Astrocyte of the cerebellum (primary cell): ENCODE measurements at regions not wholly inside any gene's neighbourhood (a gene's known extent, or its start where the extent isn't known, plus 50 kb on each side); places are given as distances from the start of the nearest gene placed in this dataset.
A peak's percentile ranks its signal among the peaks of the same experiment; 100 is the strongest.

Source experiments
- DNase-seq: peaks from one replicate; pipeline ENCODE4 v3.0.0-alpha.2; 2011; ENCODE audit warnings: low read depth
- H3K4me3 ChIP-seq: 2 replicates; pipeline ENCODE4 v1.5.1; 2011; ENCODE audit warnings: mild to moderate bottlenecking, low read depth, low read length, moderate library complexity
- in situ Hi-C: cut with HindIII; loops from 2 replicates; pipeline ENCODE4 v1.10.0; 2017; ENCODE audit warnings: low sequenced_read_pairs
- TF ChIP-seq, protein P1 (sequence below): IDR thresholded peaks from 2 replicates; pipeline ENCODE4 v1.5.1; 2012; ENCODE audit warnings: low read length, low read depth, moderate library complexity, mild to moderate bottlenecking; ENCODE audit errors: missing control alignments

- DNase-seq = no peak
- in situ Hi-C loops = no loop called here
- H3K4me3 ChIP-seq = no peak overlapping the region
- TF ChIP-seq, protein P1, sequence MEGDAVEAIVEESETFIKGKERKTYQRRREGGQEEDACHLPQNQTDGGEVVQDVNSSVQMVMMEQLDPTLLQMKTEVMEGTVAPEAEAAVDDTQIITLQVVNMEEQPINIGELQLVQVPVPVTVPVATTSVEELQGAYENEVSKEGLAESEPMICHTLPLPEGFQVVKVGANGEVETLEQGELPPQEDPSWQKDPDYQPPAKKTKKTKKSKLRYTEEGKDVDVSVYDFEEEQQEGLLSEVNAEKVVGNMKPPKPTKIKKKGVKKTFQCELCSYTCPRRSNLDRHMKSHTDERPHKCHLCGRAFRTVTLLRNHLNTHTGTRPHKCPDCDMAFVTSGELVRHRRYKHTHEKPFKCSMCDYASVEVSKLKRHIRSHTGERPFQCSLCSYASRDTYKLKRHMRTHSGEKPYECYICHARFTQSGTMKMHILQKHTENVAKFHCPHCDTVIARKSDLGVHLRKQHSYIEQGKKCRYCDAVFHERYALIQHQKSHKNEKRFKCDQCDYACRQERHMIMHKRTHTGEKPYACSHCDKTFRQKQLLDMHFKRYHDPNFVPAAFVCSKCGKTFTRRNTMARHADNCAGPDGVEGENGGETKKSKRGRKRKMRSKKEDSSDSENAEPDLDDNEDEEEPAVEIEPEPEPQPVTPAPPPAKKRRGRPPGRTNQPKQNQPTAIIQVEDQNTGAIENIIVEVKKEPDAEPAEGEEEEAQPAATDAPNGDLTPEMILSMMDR = no peak
Observed at GRCh38 chr22:27437570-27437969, 364.0 kb downstream of the MN1 start.

GRCh38 chr22:27438271-27438980 lies 363.1 kb downstream of the MN1 start:
- TF ChIP-seq, protein P1 = peak; percentile 11
- in situ Hi-C loops = no loop called here
- no peak overlapping the region for H3K4me3 ChIP-seq
- no peak for DNase-seq

DNA sequence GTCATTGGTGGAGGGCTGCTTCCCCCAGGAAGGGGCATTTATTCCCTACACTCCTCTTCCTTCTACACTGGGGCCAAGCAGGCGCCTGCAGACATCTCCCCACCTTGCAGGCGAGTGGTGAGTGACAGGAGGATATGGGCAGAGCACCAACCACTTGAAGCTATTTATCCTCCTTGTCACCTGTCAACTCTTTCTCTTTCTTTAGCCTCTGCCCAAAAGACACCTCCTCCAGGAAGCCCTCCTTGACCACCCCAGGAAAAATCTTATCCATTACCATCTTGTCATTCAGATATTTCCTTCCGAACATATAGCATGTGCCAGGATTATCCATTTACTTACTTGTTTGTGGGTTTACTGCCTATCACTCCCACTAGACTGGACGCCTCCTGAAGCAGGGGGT lies 362.4 kb downstream of the MN1 start:
- in situ Hi-C loops = no loop called here
- no peak overlapping the region for H3K4me3 ChIP-seq
- TF ChIP-seq, protein P1 = no peak
- no peak for DNase-seq

- in situ Hi-C loops = no loop called here
- H3K4me3 ChIP-seq = no peak overlapping the region
- no peak for DNase-seq
Observed at GRCh38 chr22:27440304-27440865, 361.2 kb downstream of the MN1 start.

DNA sequence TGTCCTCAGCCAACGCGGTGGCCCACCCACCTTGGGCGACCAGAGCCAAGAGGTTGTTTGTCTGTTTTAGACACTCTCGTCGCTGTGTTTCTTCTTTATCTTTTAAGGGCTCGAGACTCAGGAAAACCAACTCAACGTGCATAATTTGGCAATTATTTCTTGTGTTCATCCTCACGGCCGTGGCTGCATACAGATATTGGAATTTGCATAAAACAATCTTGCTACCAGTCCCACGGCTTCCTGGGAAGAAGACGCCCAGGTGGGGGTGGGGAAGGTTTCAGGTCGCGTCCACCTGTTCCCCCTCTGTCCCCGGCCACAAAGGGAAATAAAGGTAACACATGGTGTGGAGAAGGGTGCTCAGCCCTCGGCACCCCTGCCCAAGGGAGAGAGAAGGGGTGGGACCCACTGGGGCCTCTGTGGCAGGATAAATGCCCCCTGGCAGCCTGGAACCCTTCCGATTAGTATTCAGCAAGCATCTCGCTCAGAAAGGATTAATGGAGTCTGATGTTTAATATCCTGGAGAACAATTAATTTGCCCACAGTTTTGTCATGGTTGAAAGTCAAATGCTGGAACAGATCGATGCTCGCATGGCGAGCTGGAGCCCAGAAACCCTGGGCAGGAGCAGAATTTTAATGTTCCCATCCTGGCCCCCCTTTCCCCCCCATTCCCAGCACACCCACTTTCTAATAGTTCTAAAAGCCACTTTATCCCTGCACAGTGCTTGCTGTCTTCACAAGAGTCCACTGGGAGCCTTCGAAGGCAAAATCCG lies 359.7 kb downstream of the MN1 start:
- TF ChIP-seq, protein P1 = no peak
- in situ Hi-C loops = no loop called here
- DNase-seq = no peak
- no peak overlapping the region for H3K4me3 ChIP-seq

More at GRCh38 chr22:27440304-27440865, 361.2 kb downstream of the MN1 start:
- TF ChIP-seq, protein P1 = no peak

- TF ChIP-seq, protein P1 = no peak
- DNase-seq = no peak
- in situ Hi-C loops = no loop called here
Observed at GRCh38 chr22:27443306-27443705, 358.2 kb downstream of the MN1 start.

More at GRCh38 chr22:27443306-27443705, 358.2 kb downstream of the MN1 start:
- no peak overlapping the region for H3K4me3 ChIP-seq
